Activated gamma-delta T cell treated with anti-CD3 and anti-CD28 coated beads, Interleukin-2, amount 50 U/mL, for 16 hours (primary cell): ENCODE measurements at regions not wholly inside any gene's neighbourhood (a gene's known extent, or its start where the extent isn't known, plus 50 kb on each side); places are given as distances from the start of the nearest gene placed in this dataset.
"Not testable (repeated sequence)": the region's sequence is repeated elsewhere in the genome, so short reads cannot be mapped to it uniquely, and the experiment has no call there.

Source experiments
- DNase-seq: peaks from one replicate; pipeline ENCODE4 v3.0.0-alpha.2; 2020; ENCODE audit warnings: low read depth

GRCh38 chr5:1667648-1668140 lies 131.9 kb downstream of the MRPL36 start:
- no peak for DNase-seq

DNA sequence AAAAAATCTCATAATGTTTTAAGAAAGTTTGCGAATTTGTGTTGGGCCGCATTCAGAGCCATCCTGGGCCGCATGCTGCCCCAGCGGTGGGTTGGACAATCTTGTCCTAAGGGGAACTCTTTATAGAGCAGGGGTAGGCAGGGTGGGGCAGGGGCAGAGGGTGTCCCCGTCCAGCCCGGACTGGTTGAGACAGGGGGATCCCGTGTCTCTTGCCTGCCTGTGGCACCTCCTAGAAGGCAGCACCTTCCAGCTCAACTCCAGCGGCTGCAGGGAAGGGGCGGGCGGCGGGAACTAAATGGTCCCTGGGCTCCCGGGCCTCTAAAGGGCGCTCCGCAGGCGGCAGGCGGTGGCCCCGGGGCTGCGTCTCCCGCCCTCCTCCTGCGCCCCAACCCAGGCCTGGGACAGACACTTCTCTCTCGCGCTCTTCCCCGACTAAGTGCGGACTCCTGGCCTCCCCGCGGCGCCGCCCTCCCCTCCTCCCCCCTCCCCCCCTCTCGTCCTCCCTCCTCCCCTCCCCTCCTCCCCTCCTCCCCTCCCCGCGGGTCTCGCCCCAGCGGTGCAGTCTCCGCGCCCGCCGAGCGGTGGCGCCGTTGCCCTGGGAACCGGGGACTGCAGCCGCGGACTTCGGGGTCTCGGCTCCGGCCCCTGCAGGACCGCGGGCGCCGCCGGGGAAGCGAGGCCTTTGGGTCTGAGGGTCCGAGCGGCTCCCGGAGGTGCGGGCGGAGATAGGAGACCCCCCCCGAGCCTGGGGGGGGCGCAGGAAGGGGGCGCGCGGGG lies 132.6 kb downstream of the MRPL36 start:
- DNase-seq = peak; percentile 33

- DNase-seq = no peak
These were observed 133.4 kb downstream of the MRPL36 start for GRCh38 chr5:1666221-1666620.

DNA sequence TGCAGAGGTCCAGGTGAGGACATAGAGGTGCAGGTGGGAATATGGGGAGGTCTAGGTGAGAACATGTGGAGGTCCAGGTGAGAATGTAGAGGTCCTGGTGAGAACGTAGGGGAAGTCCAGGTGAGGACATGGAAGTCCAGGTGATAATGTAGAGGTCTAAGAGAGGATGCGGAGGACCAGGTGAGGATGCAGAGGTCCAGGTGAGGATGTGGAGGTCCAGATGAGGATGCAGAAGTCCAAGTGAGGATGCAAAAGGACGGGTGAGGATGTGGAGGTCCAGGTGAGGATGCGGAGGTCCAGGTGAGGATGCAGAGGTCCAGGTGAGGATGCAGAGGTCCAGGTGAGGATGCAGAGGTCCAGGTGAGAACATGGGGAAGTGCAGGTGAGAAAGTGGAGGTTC lies 133.8 kb downstream of the MRPL36 start:
- no peak for DNase-seq

- no peak for DNase-seq
These were observed 134.4 kb downstream of the MRPL36 start for GRCh38 chr5:1665231-1665630.

- no peak for DNase-seq
These were observed 136.5 kb downstream of the MRPL36 start for GRCh38 chr5:1663186-1663585.

- DNase-seq = no peak
These were observed 137.0 kb downstream of the MRPL36 start for GRCh38 chr5:1662559-1663085.

DNA sequence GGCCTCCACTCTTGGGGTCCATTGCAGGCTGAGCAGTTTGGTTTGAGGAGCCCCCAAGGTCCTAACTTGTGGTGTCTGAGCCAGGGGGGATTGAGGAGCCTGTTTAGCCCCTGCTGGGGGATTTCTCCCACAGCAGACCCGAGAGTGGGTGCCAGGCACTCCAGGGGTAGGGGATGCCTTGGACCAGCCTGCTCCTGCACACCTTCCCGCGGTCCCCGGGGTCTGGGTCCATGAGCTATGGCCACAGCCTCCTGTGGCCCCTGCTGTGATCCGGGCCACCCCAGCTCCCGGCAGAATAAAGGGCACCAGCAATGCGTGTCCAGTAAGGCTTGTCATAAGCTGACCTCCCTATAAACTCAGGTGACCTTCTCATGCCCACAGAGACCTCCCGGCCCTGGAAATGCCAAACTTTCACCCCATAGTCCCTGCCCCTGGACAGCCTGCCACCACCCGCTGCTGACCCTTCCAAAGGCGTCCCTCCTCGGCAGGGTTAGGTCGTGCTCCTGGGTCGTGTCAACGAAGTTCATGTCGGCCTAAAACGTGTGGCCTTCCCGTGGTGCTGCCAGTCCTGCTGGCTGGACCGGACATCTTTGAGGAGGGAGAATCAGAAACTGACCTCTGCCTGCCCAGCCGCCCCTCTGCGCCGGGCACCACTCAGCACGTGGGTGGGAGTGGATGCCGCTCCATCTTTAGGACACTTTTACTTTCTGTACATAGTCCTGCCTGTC lies 137.6 kb downstream of the MRPL36 start:
- no peak for DNase-seq

DNA sequence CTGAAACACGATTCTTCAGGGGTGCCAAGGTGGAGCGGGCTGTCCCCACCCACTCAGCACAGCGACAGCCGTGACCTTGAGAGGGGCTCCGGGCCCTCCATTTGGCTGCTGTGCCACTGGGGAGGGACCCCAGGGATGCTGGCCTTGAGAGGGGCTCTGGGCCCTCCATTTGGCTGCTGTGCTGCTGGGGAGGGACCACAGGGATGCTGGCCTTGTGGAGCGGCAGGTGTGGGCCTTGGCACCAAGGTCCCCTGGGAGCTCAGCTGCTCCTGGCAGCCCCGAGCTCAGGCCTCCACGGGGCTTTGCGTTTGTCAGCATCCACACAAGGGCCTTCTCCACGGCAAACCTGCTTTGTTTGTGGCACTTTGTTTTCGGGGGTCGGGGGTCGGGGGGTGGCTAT lies 137.6 kb upstream of the LPCAT1 start:
- DNase-seq = no peak

- no peak for DNase-seq
These were observed 136.8 kb upstream of the LPCAT1 start for GRCh38 chr5:1660511-1660910.

DNA sequence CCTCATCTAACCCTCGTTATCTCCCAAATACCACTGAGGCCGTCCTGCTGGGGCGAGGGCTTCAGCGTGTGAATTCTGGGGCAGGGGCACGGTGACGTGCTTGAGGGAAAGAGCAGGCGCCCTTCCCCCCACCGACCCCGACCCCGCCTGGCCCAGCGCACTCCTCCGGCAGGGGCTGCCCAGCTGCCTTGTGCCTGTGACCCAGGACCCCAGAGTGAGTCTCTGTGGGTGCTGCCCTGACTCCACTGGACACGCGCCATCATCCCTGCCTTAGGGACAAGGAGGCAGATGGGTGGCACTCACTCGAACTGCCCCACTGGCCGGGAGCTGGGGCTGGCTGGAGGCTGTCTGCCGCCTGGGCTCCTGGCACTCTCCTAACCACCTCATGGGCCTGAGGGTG lies 136.2 kb upstream of the LPCAT1 start:
- no peak for DNase-seq

- DNase-seq = no peak
These were observed 135.6 kb upstream of the LPCAT1 start for GRCh38 chr5:1659100-1659981.

GRCh38 chr5:1658665-1659064 lies 134.9 kb upstream of the LPCAT1 start:
- no peak for DNase-seq

GRCh38 chr5:1657161-1657741 lies 133.5 kb upstream of the LPCAT1 start:
- DNase-seq = no peak

- DNase-seq = no peak
These were observed 132.7 kb upstream of the LPCAT1 start for GRCh38 chr5:1656271-1656975.

DNA sequence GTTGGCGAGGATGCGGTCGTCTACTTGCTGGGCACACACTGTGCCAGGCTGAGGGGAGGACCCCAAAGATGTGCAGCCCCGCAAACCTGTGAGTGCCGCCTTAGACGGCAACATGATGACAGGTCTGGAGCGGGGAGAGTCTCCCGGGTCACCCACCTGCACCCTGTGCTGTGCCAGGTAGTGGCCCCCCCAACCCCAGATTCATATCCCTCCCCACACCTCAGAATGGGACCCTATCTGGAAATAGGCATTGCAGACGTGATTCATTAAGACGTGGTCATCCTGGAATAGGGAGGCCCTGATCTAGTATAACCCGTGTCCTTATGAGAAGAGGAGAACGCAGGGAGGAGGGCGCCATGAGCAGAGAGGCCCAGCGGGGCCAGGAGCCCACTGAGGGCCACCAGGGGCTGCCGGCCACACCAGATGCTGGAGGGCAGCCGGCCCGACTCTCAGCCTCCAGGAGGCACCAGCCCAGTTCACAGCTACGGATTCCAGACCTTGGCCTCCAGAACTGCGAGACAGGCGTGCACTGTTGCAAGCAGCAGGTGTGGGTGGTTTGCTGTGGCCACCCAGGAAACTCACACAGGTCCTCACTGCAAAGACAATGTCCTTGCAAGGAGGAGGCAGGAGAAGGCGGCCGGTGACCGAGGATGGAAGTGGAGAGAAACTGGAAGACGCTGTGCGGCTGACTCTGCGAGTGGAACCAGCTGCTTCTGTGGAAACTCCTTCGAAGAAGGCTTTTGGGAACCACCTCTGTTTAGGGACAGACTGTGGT lies 131.9 kb upstream of the LPCAT1 start:
- no peak for DNase-seq

DNA sequence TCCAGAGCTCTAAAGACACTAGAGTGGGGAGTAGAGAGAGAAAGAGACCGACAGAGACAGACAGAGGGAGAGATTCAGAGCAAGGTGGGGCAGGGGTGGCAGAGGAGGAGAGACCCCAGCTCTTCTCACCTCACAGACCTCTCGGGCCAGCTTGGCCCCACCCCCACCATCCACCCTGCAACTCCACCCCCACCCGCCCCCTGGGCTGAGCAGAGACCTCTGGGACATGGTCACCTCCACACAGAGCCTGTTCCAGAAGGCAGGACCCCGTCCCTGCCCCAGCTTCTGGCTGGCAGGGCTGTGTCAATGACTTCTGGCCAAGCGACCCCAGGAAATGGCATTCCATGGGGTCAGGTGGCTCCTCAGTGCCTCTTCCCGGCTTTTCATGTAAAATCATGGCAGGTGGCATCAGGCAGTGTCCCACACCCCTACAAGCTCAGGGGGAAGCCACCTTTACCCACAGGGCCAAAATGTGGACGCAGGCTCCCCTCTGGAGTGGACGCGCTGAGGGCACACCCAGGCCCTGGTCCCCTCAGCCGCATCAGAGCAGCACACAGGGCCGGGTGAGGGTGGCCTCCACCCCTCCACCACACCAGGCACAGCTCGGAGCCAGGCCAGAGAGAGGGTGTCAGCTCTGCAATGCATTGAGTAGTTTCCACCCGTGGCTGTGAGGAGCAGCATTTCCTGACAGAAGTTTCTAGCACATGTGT lies 131.2 kb upstream of the LPCAT1 start:
- DNase-seq = no peak

DNA sequence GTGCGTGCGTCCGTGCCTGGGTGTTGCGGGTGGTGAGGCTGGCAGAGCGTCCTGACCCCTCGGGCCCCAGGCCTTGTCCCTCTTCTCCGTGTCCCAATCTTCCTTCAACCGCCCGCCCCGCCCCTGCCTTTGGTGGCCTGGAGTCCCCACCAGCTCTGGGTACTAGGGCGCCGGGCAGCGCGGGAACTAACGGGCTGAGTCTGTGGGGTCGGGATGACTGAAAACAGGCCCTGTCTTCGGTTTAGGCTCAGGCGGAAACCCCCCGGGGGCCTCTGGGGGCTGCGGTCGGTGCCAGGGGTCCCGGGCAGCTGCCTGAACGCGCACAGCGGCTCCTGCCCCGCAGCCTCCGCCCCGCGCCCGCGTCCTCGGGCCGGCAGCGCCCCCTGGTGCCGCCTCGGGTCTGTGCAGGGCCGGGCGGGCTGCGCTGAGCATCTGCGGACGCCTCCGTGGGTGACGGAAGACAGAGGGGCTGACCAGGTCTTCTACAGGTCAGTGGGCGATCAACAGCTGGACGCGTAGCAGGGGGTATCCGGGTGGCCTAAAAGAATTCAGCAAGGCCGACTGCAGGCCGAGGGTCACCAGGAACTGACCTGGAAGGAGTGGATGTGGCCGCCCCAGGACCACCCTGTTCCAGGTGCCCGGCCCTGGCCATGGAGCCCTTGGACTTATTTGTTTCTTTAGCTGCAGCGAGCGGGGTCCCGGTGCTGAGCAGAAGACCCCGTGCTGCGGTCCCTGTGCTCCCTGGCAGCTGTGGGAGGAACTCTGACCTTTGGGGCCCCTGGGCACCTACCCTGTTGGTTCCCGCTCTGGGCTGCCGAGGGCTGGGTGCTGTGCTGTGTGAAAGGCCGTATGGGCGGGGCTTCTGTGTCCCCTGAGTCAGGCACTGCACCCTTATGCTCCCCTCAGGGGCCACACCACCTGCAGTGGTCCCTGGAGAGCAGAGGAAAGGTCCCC lies 130.2 kb upstream of the LPCAT1 start:
- DNase-seq = not testable (repeated sequence)
